SK-N-SH treated with all-trans-retinoic acid at 6 μM for 48 hours (cell line): ENCODE measurements at regions not wholly inside any gene's neighbourhood (a gene's known extent, or its start where the extent isn't known, plus 50 kb on each side); places are given as distances from the start of the nearest gene placed in this dataset.

Experiments used
- ATAC-seq: fragments of 200-7000 bp; cut with Tn5 transposase; 3 replicates; pipeline ENCODE4 v1.9.1; 2020; ENCODE audit warnings: mild to moderate bottlenecking, moderate library complexity
- ARNTL ChIP-seq: fragments of 450-650 bp; formaldehyde crosslinking; IDR thresholded peaks from 2 replicates; pipeline ENCODE4 v1.5.0; 2020; ENCODE audit warnings: low read depth, mild to moderate bottlenecking, moderate library complexity, borderline replicate concordance
- BACH2 ChIP-seq: fragments of 250-450 bp; sonication (Bioruptor Pico); IDR thresholded peaks from 2 replicates; pipeline ENCODE4 v1.9.0; 2021; ENCODE audit warnings: mild to moderate bottlenecking, borderline replicate concordance
- CREB5 ChIP-seq: fragments of 250-450 bp; sonication (Bioruptor Pico); IDR thresholded peaks from 2 replicates; pipeline ENCODE4 v1.5.1; 2020; ENCODE audit warnings: low read depth, mild to moderate bottlenecking, moderate library complexity
- CSRNP3 ChIP-seq: fragments of 250-450 bp; sonication (Bioruptor Pico); IDR thresholded peaks from 2 replicates; pipeline ENCODE4 v1.5.1; 2021; ENCODE audit warnings: mild to moderate bottlenecking, moderate library complexity
- ESRRG ChIP-seq: fragments of 250-450 bp; sonication (Bioruptor Pico); IDR thresholded peaks from 2 replicates; pipeline ENCODE4 v1.6.1; 2021; ENCODE audit warnings: mild to moderate bottlenecking
- GLIS3 ChIP-seq: fragments of 250-450 bp; sonication (Bioruptor Pico); IDR thresholded peaks from 2 replicates; pipeline ENCODE4 v1.5.0; 2020; ENCODE audit warnings: mild to moderate bottlenecking, moderate library complexity
- ISL1 ChIP-seq: fragments of 250-450 bp; sonication (Bioruptor Pico); IDR thresholded peaks from 2 replicates; pipeline ENCODE4 v2.1.2; 2022; ENCODE audit warnings: mild to moderate bottlenecking, moderate library complexity
- OSR1 ChIP-seq: fragments of 250-450 bp; sonication (Bioruptor Pico); IDR thresholded peaks from 2 replicates; pipeline ENCODE4 v1.8.0; 2022; ENCODE audit warnings: moderate library complexity, mild to moderate bottlenecking, inconsistent platforms
- PATZ1 ChIP-seq: fragments of 250-450 bp; sonication (Bioruptor Pico); IDR thresholded peaks from 2 replicates; pipeline ENCODE4 v1.8.0; 2020; ENCODE audit warnings: mild to moderate bottlenecking, moderate library complexity, borderline replicate concordance
- POU6F1 ChIP-seq: fragments of 250-450 bp; sonication (Bioruptor Pico); IDR thresholded peaks from 2 replicates; pipeline ENCODE4 v1.8.0; 2021; ENCODE audit warnings: low read depth, mild to moderate bottlenecking, moderate library complexity, borderline replicate concordance
- PPARA ChIP-seq: fragments of 250-450 bp; sonication (Bioruptor Pico); IDR thresholded peaks from 2 replicates; pipeline ENCODE4 v1.5.0; 2020; ENCODE audit warnings: mild to moderate bottlenecking, borderline replicate concordance
- RARB ChIP-seq: fragments of 250-450 bp; sonication (Bioruptor Pico); IDR thresholded peaks from 2 replicates; pipeline ENCODE4 v1.8.0; 2021; ENCODE audit warnings: mild to moderate bottlenecking, moderate library complexity
- SNAI2 ChIP-seq: fragments of 250-450 bp; sonication (Bioruptor Pico); IDR thresholded peaks from 2 replicates; pipeline ENCODE4 v1.5.0; 2020; ENCODE audit warnings: mild to moderate bottlenecking, moderate library complexity
- TCF4 ChIP-seq: fragments of 250-450 bp; sonication (Bioruptor Pico); IDR thresholded peaks from 2 replicates; pipeline ENCODE4 v1.8.0; 2021; ENCODE audit warnings: mild to moderate bottlenecking, moderate library complexity, borderline replicate concordance
- TSHZ2 ChIP-seq: fragments of 250-450 bp; sonication (Bioruptor Pico); IDR thresholded peaks from 2 replicates; pipeline ENCODE4 v1.5.0; 2020; ENCODE audit warnings: mild to moderate bottlenecking, moderate library complexity
- ZC3H10 ChIP-seq: fragments of 250-450 bp; sonication (Bioruptor Pico); IDR thresholded peaks from 2 replicates; pipeline ENCODE4 v1.5.1; 2021; ENCODE audit warnings: mild to moderate bottlenecking, moderate library complexity
- ZFP3 ChIP-seq: fragments of 250-450 bp; sonication (Bioruptor Pico); IDR thresholded peaks from 2 replicates; pipeline ENCODE4 v1.5.0; 2020; ENCODE audit warnings: mild to moderate bottlenecking, moderate library complexity
- ZFP30 ChIP-seq: fragments of 450-650 bp; formaldehyde crosslinking; IDR thresholded peaks from 2 replicates; pipeline ENCODE4 v1.5.0; 2022; ENCODE audit warnings: mild to moderate bottlenecking, moderate library complexity
- ZNF565 ChIP-seq: fragments of 450-650 bp; formaldehyde crosslinking; conservative IDR thresholded peaks from 2 replicates; pipeline ENCODE4 v1.5.0; 2020; ENCODE audit warnings: low read depth, mild to moderate bottlenecking, moderate library complexity
- ZNF70 ChIP-seq: fragments of 450-650 bp; formaldehyde crosslinking; IDR thresholded peaks from 2 replicates; pipeline ENCODE4 v1.5.0; 2020; ENCODE audit warnings: mild to moderate bottlenecking, moderate library complexity
- ZNF8 ChIP-seq: fragments of 450-650 bp; formaldehyde crosslinking; IDR thresholded peaks from 2 replicates; pipeline ENCODE4 v1.5.0; 2020; ENCODE audit warnings: mild to moderate bottlenecking, moderate library complexity

- TF ChIP-seq SNAI2 (CRISPR knock-in tag) (no peak), ARNTL (no peak), PPARA (CRISPR knock-in tag) (no peak), CREB5 (CRISPR knock-in tag) (no peak), TCF4 (CRISPR knock-in tag) (no peak), BACH2 (no peak), GLIS3 (CRISPR knock-in tag) (no peak), ZNF8 (CRISPR knock-in tag) (no peak), ZFP30 (CRISPR knock-in tag) (no peak), ZNF565 (CRISPR knock-in tag) (no peak)
- ATAC-seq = no peak
These were observed 367.6 kb upstream of the TECRL start for GRCh38 chr4:64776820-64777219.

GRCh38 chr4:64774626-64775025 is 365.4 kb upstream of the TECRL start:
- TF ChIP-seq RARB = no peak
- no peak for TF ChIP-seq ZFP30 (CRISPR knock-in tag)
- TF ChIP-seq PPARA (CRISPR knock-in tag) = no peak
- no peak for TF ChIP-seq ZC3H10 (CRISPR knock-in tag)
- no peak for TF ChIP-seq ISL1 (CRISPR knock-in tag)
- TF ChIP-seq SNAI2 (CRISPR knock-in tag) = no peak
- no peak for TF ChIP-seq POU6F1 (CRISPR knock-in tag)
- no peak for TF ChIP-seq BACH2
- TF ChIP-seq ZNF70 (CRISPR knock-in tag) = no peak
- no peak for TF ChIP-seq TSHZ2
- TF ChIP-seq TCF4 (CRISPR knock-in tag) = no peak
- TF ChIP-seq, all 23 proteins: peak for 0
- no peak for ATAC-seq

- TF ChIP-seq ZNF70 (CRISPR knock-in tag) (no peak), PATZ1 (no peak), ZFP3 (no peak), ZNF8 (CRISPR knock-in tag) (no peak), POU6F1 (CRISPR knock-in tag) (no peak), PPARA (CRISPR knock-in tag) (no peak), CREB5 (CRISPR knock-in tag) (no peak), ISL1 (CRISPR knock-in tag) (no peak), ARNTL (no peak), ZC3H10 (CRISPR knock-in tag) (no peak), ZNF565 (CRISPR knock-in tag) (no peak), OSR1 (no peak), ESRRG (CRISPR knock-in tag) (no peak), CSRNP3 (CRISPR knock-in tag) (no peak), TCF4 (CRISPR knock-in tag) (no peak), ZFP30 (CRISPR knock-in tag) (no peak), GLIS3 (CRISPR knock-in tag) (no peak), BACH2 (no peak)
- ATAC-seq = no peak
These were observed 361.9 kb upstream of the TECRL start for GRCh38 chr4:64771149-64771548.
